ENCODE measurements at regions not wholly inside any gene's neighbourhood (a gene's known extent, or its start where the extent isn't known, plus 50 kb on each side); places are given as distances from the start of the nearest gene placed in this dataset.

GRCh38 chr7:12025246-12025645, 185.8 kb upstream of the TMEM106B start:
- BruUV-seq (replicated peaks): no TSS peak
- no peaks in the 10 kb centered on the region for H3K79me2 ChIP-seq (ENCODE audit: insufficient read depth, low read length)
- no peaks in the 10 kb centered on the region for H4K20me1 ChIP-seq (ENCODE audit: insufficient read depth, low read length)
- H3K27ac ChIP-seq (ENCODE audit: extremely low read length, insufficient read depth, low read length): no peak overlapping the region
- in situ Hi-C loops (cut with HindIII; ENCODE audit: extremely low pct_ligation_motif_present, low pct_unique_long_range_greater_than_20kb): no loop called here
- H3K27me3 ChIP-seq (ENCODE audit: control insufficient read depth in 1 of 2, insufficient read depth in 2 of 2, low read length in 2 of 2): no peaks in the 10 kb centered on the region
- ATAC-seq (no peak), FAIRE-seq (no peak), DNase-seq (ENCODE audit: low spot score) (no peak)
- intact Hi-C loops (cut with micrococcal nuclease; ENCODE audit: unreplicated experiment): no loop called here
- no peaks in the 10 kb centered on the region for H3K36me3 ChIP-seq (replicated peaks in 1 of 2; ENCODE audit: control insufficient read depth in 1 of 2, insufficient read depth in 2 of 2, low read length in 2 of 2)
- H3K4me2 ChIP-seq (ENCODE audit: low read depth, low read length): no peak overlapping the region
- H3K9ac ChIP-seq (ENCODE audit: insufficient read depth, low read depth, low read length): no peak overlapping the region
- ChIA-PET CTCF (ENCODE audit: low intra/inter-chr PET ratio, low total read pairs) (no interaction called here), POLR2A (no interaction called here)
- 0% methylated on average over 1 of the region's 1 CpG for WGBS (ENCODE audit: low lambda C conversion rate)
- no peak overlapping the region for H2AFZ ChIP-seq (ENCODE audit: low read length)
- H3K4me3 ChIP-seq (replicated peaks in 1 of 3; ENCODE audit: insufficient read depth in 1 of 3, low read depth in 2 of 3, low read length in 3 of 3): no peak overlapping the region
- no peaks in the 10 kb centered on the region for H3K9me3 ChIP-seq (ENCODE audit: low read length)
- H3K4me1 ChIP-seq (ENCODE audit: insufficient read depth, low read length): no peaks in the 10 kb centered on the region
- TF ChIP-seq MAX (IDR thresholded peaks at IDR 0.05) (no peak), ZNF138 (CRISPR knock-in tag; IDR thresholded peaks at IDR 0.05; ENCODE audit: low read depth) (no peak), ZNF431 (CRISPR knock-in tag; IDR thresholded peaks at IDR 0.05; ENCODE audit: borderline replicate concordance, low read depth) (no peak), MAFF (IDR thresholded peaks at IDR 0.05; ENCODE audit: low read depth, low read length) (no peak), ZSCAN30 (CRISPR knock-in tag; IDR thresholded peaks at IDR 0.05) (no peak), CHD2 (IDR thresholded peaks at IDR 0.05; ENCODE audit: low read depth, low read length) (no peak), TFE3 (CRISPR knock-in tag; IDR thresholded peaks at IDR 0.05) (no peak), ZEB1 (IDR thresholded peaks at IDR 0.05; ENCODE audit: insufficient replicate concordance, low read depth) (no peak), EP300 (IDR thresholded peaks at IDR 0.05; ENCODE audit: low read depth in 2 of 2, low read length in 2 of 2) (no peak), EP300 (CRISPR knock-in tag; IDR thresholded peaks at IDR 0.05; ENCODE audit: borderline replicate concordance) (no peak), ARNT (IDR thresholded peaks at IDR 0.05) (no peak)
- TF ChIP-seq, protein P1, sequence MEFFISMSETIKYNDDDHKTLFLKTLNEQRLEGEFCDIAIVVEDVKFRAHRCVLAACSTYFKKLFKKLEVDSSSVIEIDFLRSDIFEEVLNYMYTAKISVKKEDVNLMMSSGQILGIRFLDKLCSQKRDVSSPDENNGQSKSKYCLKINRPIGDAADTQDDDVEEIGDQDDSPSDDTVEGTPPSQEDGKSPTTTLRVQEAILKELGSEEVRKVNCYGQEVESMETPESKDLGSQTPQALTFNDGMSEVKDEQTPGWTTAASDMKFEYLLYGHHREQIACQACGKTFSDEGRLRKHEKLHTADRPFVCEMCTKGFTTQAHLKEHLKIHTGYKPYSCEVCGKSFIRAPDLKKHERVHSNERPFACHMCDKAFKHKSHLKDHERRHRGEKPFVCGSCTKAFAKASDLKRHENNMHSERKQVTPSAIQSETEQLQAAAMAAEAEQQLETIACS (CRISPR knock-in tag; IDR thresholded peaks at IDR 0.05): no peak
- TF ChIP-seq, protein P2, sequence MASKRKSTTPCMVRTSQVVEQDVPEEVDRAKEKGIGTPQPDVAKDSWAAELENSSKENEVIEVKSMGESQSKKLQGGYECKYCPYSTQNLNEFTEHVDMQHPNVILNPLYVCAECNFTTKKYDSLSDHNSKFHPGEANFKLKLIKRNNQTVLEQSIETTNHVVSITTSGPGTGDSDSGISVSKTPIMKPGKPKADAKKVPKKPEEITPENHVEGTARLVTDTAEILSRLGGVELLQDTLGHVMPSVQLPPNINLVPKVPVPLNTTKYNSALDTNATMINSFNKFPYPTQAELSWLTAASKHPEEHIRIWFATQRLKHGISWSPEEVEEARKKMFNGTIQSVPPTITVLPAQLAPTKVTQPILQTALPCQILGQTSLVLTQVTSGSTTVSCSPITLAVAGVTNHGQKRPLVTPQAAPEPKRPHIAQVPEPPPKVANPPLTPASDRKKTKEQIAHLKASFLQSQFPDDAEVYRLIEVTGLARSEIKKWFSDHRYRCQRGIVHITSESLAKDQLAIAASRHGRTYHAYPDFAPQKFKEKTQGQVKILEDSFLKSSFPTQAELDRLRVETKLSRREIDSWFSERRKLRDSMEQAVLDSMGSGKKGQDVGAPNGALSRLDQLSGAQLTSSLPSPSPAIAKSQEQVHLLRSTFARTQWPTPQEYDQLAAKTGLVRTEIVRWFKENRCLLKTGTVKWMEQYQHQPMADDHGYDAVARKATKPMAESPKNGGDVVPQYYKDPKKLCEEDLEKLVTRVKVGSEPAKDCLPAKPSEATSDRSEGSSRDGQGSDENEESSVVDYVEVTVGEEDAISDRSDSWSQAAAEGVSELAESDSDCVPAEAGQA (IDR thresholded peaks at IDR 0.05; ENCODE audit: low read depth): no peak
- TF ChIP-seq, protein P2 (CRISPR knock-in tag; IDR thresholded peaks at IDR 0.05; ENCODE audit: borderline replicate concordance): no peak

Measured in HepG2 (cell line).